Peyer's patch (tissue), 4 donors: ENCODE measurements at regions not wholly inside any gene's neighbourhood (a gene's known extent, or its start where the extent isn't known, plus 50 kb on each side); places are given as distances from the start of the nearest gene placed in this dataset.

ENCODE experiments used
- CTCF ChIP-seq, 6 experiments: fragments of 450-650 bp in 4 of 6; fragments of 200-600 bp in 2 of 6; sonication (generic) in 1 of 6; IDR thresholded peaks; one replicate each; pipeline ENCODE4 v1.5.1; 2017 to 2019; ENCODE audit warnings: antibody characterized with exemption in 6 of 6, mild to moderate bottlenecking in 3 of 6, moderate library complexity in 1 of 6
- POLR2A ChIP-seq, 2 donors: fragments of 450-650 bp; IDR thresholded peaks; one replicate each; pipeline ENCODE4 v1.5.1; 2017; ENCODE audit warnings: antibody characterized with exemption in 2 of 2, mild to moderate bottlenecking in 2 of 2, moderate library complexity in 2 of 2

DNA sequence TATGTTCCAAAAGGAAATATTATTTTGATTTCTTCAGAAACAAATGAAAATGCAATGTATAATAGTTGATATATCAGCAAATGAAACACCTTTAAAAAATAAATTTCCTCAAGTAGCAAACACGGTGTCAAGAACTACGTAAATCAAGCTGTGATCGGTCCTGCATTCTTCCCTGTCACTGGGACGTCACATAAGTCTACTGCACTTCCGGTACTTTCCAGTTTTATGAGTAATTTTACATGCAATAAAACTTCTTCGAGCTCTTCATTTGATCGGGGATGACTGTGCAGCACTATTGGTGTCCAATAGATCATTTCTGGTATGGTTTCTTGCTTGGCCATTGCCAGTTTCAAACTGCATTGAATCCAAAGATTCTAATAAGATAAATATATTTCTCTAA lies 114.0 kb upstream of the VEGFC start:
- TF ChIP-seq CTCF (IDR thresholded peaks at IDR 0.05) (no peak), POLR2A (IDR thresholded peaks at IDR 0.05) (no peak)
